Activated naive CD4-positive, alpha-beta T cell treated with anti-CD3 and anti-CD28 coated beads for 36 hours (primary cell): ENCODE measurements at regions not wholly inside any gene's neighbourhood (a gene's known extent, or its start where the extent isn't known, plus 50 kb on each side); places are given as distances from the start of the nearest gene placed in this dataset.

Experiments
- CTCF ChIA-PET: fragments of 350-600 bp; sonication (Branson Sonifier 250); formaldehyde crosslinking; loops from one replicate; lab custom pipeline; 2021; ENCODE audit warnings: antibody characterized with exemption; lab: Charles Lee
- DNase-seq: peaks from one replicate; pipeline ENCODE4 v3.0.0-alpha.2; 2020
- H3K27ac Mint-ChIP-seq: one replicate; pipeline ENCODE4 v1.8.0; 2021; ENCODE audit warnings: mild to moderate bottlenecking, mixed read lengths
- H3K27me3 Mint-ChIP-seq: one replicate; pipeline ENCODE4 v1.8.0; 2021; ENCODE audit warnings: low read depth, mixed read lengths
- H3K36me3 Mint-ChIP-seq: one replicate; pipeline ENCODE4 v1.8.0; 2021; ENCODE audit warnings: low read depth, mixed read lengths
- H3K4me1 Mint-ChIP-seq: one replicate; pipeline ENCODE4 v1.8.0; 2021; ENCODE audit warnings: low read depth, mixed read lengths
- H3K4me3 Mint-ChIP-seq: one replicate; pipeline ENCODE4 v1.8.0; 2021; ENCODE audit warnings: mild to moderate bottlenecking, moderate library complexity, mixed read lengths
- H3K9me3 Mint-ChIP-seq: one replicate; pipeline ENCODE4 v1.8.0; 2021; ENCODE audit warnings: mixed read lengths
- intact Hi-C: fragments of 100-400 bp; cut with micrococcal nuclease; formaldehyde crosslinking; loops from one replicate; pipeline ENCODE4 v1.15.1; 2023

- no peak overlapping the region for H3K27ac Mint-ChIP-seq
- no peaks in the 10 kb centered on the region for H3K27me3 Mint-ChIP-seq
- no peaks in the 10 kb centered on the region for H3K36me3 Mint-ChIP-seq
- H3K4me3 Mint-ChIP-seq, result no peak overlapping the region
- intact Hi-C loops, result no loop called here
- DNase-seq, result no peak
- H3K9me3 Mint-ChIP-seq, result no peaks in the 10 kb centered on the region
- H3K4me1 Mint-ChIP-seq, result no peaks in the 10 kb centered on the region
- CTCF ChIA-PET, result no interaction called here
Observed at GRCh38 chr15:47422881-47423665, 294.2 kb upstream of the SEMA6D start.

GRCh38 chr15:47427463-47427862, 289.8 kb upstream of the SEMA6D start:
- no peak for DNase-seq
- CTCF ChIA-PET, result no interaction called here
- Mint-ChIP-seq H3K27me3 (no peaks in the 10 kb centered on the region), H3K9me3 (no peaks in the 10 kb centered on the region), H3K4me3 (no peak overlapping the region), H3K27ac (no peak overlapping the region), H3K36me3 (no peaks in the 10 kb centered on the region), H3K4me1 (no peaks in the 10 kb centered on the region)
- intact Hi-C loops, result no loop called here

DNA sequence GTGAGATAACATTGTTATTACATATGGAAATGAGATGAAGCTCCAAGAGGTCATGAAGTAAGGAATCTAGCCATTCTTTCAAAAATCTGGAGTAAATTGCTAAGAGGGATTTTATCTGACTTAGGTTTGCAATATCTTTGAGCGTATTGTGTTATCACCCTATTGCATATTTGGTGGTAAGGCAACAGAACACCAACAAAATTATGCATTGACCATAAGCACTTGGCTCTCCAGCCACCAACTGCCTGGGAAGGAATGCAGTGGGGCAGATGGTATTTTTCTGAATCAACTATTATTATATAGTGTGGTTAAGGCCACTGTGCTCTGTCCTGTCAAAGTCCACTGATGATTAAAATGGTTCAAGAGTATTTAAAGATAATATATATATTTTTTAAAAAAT, 287.9 kb upstream of the SEMA6D start:
- intact Hi-C loops, result no loop called here
- CTCF ChIA-PET, result no interaction called here
- no peaks in the 10 kb centered on the region for H3K36me3 Mint-ChIP-seq
- H3K9me3 Mint-ChIP-seq, result no peaks in the 10 kb centered on the region
- no peak overlapping the region for H3K27ac Mint-ChIP-seq
- no peak overlapping the region for H3K4me3 Mint-ChIP-seq
- no peaks in the 10 kb centered on the region for H3K4me1 Mint-ChIP-seq
- DNase-seq, result no peak
- no peaks in the 10 kb centered on the region for H3K27me3 Mint-ChIP-seq

DNA sequence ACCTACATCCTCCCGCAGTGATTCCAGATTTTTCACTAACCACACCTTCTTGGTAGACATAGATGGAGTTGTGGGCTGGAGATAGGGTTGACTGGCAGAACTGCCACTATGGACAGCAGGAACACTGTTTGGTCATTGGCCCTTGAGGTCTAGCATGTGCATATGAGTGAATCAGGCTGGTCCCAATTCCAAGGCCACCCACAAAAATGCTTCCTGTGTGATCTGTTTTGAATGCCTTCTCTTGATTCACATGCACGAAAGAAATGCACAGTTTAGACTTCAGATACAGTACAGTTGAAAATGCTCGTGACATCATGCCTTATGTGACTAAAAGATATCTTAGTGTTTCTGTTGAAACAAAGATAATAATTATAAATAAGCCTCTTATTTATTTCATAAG, 285.8 kb upstream of the SEMA6D start:
- Mint-ChIP-seq H3K27me3 (no peaks in the 10 kb centered on the region), H3K9me3 (no peaks in the 10 kb centered on the region), H3K27ac (no peak overlapping the region), H3K4me1 (no peaks in the 10 kb centered on the region), H3K4me3 (no peak overlapping the region), H3K36me3 (no peaks in the 10 kb centered on the region)
- DNase-seq, result no peak
- CTCF ChIA-PET, result no interaction called here
- intact Hi-C loops, result no loop called here

DNA sequence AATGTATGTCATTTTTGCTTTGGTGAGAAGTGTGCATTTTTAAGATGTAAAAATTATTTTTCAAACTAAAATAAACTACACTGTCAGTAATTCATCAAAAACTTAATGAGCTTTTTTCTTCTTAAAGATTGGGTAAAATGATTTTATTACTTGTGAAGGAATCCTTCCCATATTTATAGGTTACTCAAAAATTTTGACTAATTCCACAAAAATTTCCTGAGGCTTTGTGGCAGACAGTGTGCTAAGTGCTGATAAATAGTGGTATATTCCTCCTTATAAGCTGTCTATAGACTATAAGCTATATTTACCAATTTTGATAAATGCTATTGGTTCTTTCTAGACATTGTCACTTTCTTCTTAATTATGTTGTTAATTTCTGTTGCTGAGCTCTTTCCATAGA, 284.5 kb upstream of the SEMA6D start:
- Mint-ChIP-seq H3K27me3 (no peaks in the 10 kb centered on the region), H3K36me3 (no peaks in the 10 kb centered on the region), H3K4me3 (no peak overlapping the region), H3K9me3 (no peaks in the 10 kb centered on the region), H3K4me1 (no peaks in the 10 kb centered on the region), H3K27ac (no peak overlapping the region)
- CTCF ChIA-PET, result no interaction called here
- intact Hi-C loops, result no loop called here
- no peak for DNase-seq

DNA sequence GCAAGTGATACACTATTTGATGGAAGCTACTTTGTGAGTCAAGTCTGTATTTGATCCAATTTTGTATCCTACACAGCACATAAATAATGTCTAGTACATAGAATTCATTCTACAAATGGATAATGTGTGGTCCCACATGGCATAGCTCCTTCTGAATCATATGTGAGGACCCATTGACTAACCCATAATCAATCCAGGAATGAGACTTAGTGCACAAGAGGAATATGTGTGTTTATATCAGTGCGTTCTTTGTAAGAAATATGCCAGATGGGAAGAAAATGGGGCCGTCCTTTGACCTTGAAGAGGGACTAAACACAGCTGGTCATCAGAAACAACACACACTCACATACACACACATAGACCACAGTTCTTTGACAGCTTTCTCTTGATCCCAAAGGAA, 282.7 kb upstream of the SEMA6D start:
- CTCF ChIA-PET, result no interaction called here
- DNase-seq, result no peak
- peaks cover 5% of the 10 kb centered on the region for H3K27me3 Mint-ChIP-seq
- no peaks in the 10 kb centered on the region for H3K4me1 Mint-ChIP-seq
- no peak overlapping the region for H3K4me3 Mint-ChIP-seq
- H3K9me3 Mint-ChIP-seq, result peaks cover 1% of the 10 kb centered on the region
- no peaks in the 10 kb centered on the region for H3K36me3 Mint-ChIP-seq
- no peak overlapping the region for H3K27ac Mint-ChIP-seq
- intact Hi-C loops, result no loop called here

- Mint-ChIP-seq H3K27ac (no peak overlapping the region), H3K27me3 (peaks cover 5% of the 10 kb centered on the region), H3K4me1 (no peaks in the 10 kb centered on the region), H3K4me3 (no peak overlapping the region), H3K36me3 (no peaks in the 10 kb centered on the region), H3K9me3 (peaks cover 1% of the 10 kb centered on the region)
- intact Hi-C loops, result no loop called here
- no peak for DNase-seq
- CTCF ChIA-PET, result no interaction called here
Observed at GRCh38 chr15:47437491-47437890, 279.8 kb upstream of the SEMA6D start.

DNA sequence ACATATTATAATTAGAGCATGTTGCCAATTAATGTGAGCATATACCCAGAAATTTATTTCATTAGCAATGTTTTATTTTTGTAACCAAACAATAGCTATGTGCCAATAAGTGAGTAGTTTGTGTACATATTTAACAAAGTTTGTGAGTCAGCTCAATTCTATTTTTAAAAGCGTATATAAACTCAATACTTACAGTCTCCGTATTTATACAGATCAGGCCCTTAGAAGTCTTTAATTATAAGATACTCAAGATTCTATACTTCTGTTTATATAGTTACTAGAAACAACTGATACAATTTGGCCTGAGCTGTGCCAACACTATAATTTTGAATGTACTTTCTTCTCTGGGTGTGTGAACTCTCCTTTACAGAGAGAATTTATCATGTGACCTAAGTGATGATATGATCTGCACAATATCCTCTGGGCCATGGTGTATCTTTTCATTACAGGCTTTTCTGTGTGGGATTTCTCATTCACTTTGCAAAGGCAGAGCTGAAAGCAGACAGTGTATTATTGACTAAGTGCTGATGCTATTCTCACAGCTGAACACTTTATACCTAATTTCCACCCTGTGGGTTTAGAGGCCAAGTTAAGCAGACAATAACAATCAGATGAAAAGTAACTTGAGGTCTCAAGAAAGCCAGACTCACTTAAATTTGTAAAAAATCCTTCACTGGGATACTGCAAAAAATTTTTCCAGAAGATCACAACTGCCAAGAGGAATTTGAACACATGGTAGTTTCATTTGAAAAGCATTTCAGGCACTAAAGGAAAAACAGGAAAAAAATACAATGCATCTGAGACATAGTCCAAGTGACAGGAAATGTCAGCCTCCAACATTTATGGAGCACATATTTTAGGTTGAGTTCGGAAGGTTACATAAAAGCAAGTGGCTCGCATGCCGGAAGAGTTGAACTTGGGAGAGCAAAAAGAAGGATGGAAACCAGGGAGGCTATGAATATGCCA, 277.9 kb upstream of the SEMA6D start:
- no peak for DNase-seq
- no peaks in the 10 kb centered on the region for H3K4me1 Mint-ChIP-seq
- H3K27ac Mint-ChIP-seq, result no peak overlapping the region
- peaks cover 5% of the 10 kb centered on the region for H3K27me3 Mint-ChIP-seq
- H3K36me3 Mint-ChIP-seq, result no peaks in the 10 kb centered on the region
- intact Hi-C loops, result no loop called here
- H3K9me3 Mint-ChIP-seq, result peaks cover 1% of the 10 kb centered on the region
- CTCF ChIA-PET, result no interaction called here
- H3K4me3 Mint-ChIP-seq, result no peak overlapping the region

GRCh38 chr15:47442371-47442770, 274.9 kb upstream of the SEMA6D start:
- H3K4me3 Mint-ChIP-seq, result no peak overlapping the region

DNA sequence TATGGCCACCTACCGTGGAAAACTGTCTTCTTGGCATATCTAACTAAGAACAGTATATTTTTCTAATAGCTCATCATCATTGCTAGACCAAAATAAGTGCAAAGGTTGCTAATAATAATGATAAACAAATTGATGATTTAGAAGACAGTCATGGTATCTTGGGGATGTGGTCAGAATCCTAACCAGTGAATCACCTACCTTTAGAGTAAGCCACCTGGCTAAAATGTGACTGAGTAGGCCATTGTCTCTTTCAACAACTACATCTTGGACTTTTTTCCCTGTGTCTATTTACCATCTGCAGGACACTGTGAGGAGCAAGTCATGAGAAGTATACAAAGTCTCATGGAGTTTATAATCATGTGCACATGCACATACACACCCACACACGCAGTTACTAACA, 273.5 kb upstream of the SEMA6D start:
- DNase-seq, result no peak
- peaks cover 4% of the 10 kb centered on the region for H3K27me3 Mint-ChIP-seq
- H3K4me1 Mint-ChIP-seq, result no peaks in the 10 kb centered on the region
- H3K9me3 Mint-ChIP-seq, result no peaks in the 10 kb centered on the region
- H3K36me3 Mint-ChIP-seq, result no peaks in the 10 kb centered on the region
- intact Hi-C loops, result no loop called here
- no peak overlapping the region for H3K27ac Mint-ChIP-seq
- H3K4me3 Mint-ChIP-seq, result no peak overlapping the region
- CTCF ChIA-PET, result no interaction called here

More at GRCh38 chr15:47442371-47442770, 274.9 kb upstream of the SEMA6D start:
- H3K4me1 Mint-ChIP-seq, result no peaks in the 10 kb centered on the region
- CTCF ChIA-PET, result no interaction called here
- intact Hi-C loops, result no loop called here
- peaks cover 1% of the 10 kb centered on the region for H3K9me3 Mint-ChIP-seq
- H3K27me3 Mint-ChIP-seq, result peaks cover 5% of the 10 kb centered on the region
- H3K27ac Mint-ChIP-seq, result no peak overlapping the region
- H3K36me3 Mint-ChIP-seq, result no peaks in the 10 kb centered on the region
- no peak for DNase-seq

GRCh38 chr15:47445723-47446392, 271.4 kb upstream of the SEMA6D start:
- H3K9me3 Mint-ChIP-seq, result no peaks in the 10 kb centered on the region
- intact Hi-C loops, result no loop called here
- no peaks in the 10 kb centered on the region for H3K36me3 Mint-ChIP-seq
- peaks cover 4% of the 10 kb centered on the region for H3K27me3 Mint-ChIP-seq
- no peak for DNase-seq
- H3K27ac Mint-ChIP-seq, result no peak overlapping the region
- CTCF ChIA-PET, result no interaction called here
- no peak overlapping the region for H3K4me3 Mint-ChIP-seq
- no peaks in the 10 kb centered on the region for H3K4me1 Mint-ChIP-seq

DNA sequence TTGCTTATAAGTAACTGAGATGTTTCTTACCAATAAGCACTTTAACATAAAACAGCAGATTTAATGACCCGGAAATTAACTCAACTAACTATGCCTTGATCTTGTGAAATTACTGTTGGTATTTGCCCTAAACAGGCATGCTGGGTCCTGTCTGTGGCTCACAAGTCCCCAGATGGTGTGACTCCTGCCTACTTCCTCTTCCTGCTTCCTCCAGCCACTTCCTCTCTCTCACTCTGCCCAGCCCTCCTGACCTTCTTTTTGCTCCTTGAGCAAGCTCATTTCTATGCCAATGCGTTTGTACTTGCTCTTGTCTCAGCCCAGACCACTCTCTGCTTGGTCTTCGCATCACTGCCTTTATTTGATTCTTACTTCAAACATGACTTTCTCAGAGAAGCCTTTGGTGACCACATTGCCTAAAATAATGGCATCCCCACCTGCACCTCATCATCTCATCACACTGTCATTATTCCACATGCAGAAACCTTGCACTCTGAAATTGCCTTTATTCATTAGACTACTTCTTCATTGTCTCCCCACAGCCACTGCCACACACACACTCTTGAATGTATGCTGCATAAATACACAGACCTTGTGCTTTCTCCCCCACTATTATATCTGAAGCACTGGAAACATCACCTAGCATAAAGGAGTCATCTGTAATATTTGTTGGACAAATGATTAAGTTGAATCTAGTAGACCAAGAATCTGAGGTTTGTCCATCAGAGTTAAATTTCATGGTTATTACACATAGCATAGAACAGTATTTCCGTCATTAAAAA, 256.3 kb upstream of the SEMA6D start:
- H3K27ac Mint-ChIP-seq, result no peak overlapping the region
- CTCF ChIA-PET, result no interaction called here
- intact Hi-C loops, result no loop called here
- H3K4me1 Mint-ChIP-seq, result no peaks in the 10 kb centered on the region
- peaks cover 3% of the 10 kb centered on the region for H3K9me3 Mint-ChIP-seq
- H3K36me3 Mint-ChIP-seq, result no peaks in the 10 kb centered on the region
- H3K27me3 Mint-ChIP-seq, result peaks cover 5% of the 10 kb centered on the region
- no peak for DNase-seq
- H3K4me3 Mint-ChIP-seq, result no peak overlapping the region
